ENCODE measurements at regions not wholly inside any gene's neighbourhood (a gene's known extent, or its start where the extent isn't known, plus 50 kb on each side); places are given as distances from the start of the nearest gene placed in this dataset.

DNA sequence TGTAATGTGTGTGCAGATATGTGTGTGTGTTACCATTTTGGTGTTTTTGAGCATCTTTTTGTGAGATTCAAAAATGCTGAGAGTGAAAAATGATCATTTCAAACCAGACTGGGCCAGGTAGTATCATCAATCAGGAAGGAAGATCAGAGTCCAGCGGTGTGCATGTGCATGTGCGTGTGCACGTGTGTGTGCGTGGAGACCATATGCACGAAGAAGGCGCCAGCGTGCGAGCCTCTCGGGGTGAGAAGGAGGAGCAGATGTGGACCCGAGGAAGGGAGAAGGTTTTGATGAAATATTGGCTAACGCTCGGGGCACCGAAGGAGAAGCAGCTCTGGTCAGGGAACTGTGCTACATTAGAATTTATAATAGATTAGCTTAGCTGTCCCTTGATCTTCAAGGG is 516.4 kb downstream of the CCDC171 start:
- TF ChIP-seq, protein P1, sequence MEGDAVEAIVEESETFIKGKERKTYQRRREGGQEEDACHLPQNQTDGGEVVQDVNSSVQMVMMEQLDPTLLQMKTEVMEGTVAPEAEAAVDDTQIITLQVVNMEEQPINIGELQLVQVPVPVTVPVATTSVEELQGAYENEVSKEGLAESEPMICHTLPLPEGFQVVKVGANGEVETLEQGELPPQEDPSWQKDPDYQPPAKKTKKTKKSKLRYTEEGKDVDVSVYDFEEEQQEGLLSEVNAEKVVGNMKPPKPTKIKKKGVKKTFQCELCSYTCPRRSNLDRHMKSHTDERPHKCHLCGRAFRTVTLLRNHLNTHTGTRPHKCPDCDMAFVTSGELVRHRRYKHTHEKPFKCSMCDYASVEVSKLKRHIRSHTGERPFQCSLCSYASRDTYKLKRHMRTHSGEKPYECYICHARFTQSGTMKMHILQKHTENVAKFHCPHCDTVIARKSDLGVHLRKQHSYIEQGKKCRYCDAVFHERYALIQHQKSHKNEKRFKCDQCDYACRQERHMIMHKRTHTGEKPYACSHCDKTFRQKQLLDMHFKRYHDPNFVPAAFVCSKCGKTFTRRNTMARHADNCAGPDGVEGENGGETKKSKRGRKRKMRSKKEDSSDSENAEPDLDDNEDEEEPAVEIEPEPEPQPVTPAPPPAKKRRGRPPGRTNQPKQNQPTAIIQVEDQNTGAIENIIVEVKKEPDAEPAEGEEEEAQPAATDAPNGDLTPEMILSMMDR (IDR thresholded peaks at IDR 0.05), result no peak
- no peak for TF ChIP-seq POLR2A (IDR thresholded peaks at IDR 0.05)

Data from adrenal gland (tissue), 5 donors.